ENCODE measurements at regions not wholly inside any gene's neighbourhood (a gene's known extent, or its start where the extent isn't known, plus 50 kb on each side); places are given as distances from the start of the nearest gene placed in this dataset.

DNA sequence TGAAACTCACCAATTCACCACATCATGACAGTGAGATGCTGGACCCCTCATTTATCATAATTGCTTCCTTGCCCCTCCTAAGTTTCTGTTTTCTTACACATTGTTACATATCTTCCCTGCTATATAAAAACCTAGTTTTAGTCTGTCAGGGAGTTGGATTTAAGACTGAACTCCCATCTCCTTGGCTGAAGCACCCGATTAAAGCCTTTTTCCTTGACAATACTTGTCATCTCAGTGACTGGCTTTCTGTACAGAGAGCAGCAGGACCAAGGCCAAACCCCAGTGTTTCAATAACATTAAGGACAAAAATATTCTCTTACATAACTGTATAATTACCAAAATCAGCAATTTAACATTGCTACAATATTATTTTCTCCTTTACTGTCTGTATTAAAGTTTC lies 928.4 kb downstream of the TMTC2 start:
- H3K4me1 ChIP-seq (replicated peaks in 1 of 2) = no peaks in the 10 kb centered on the region
- no peak overlapping the region for H3K4me3 ChIP-seq
- WGBS, 4 donors = 60 to 71% (median 67%) methylated on average over 1 of the region's 1 CpG

DNA sequence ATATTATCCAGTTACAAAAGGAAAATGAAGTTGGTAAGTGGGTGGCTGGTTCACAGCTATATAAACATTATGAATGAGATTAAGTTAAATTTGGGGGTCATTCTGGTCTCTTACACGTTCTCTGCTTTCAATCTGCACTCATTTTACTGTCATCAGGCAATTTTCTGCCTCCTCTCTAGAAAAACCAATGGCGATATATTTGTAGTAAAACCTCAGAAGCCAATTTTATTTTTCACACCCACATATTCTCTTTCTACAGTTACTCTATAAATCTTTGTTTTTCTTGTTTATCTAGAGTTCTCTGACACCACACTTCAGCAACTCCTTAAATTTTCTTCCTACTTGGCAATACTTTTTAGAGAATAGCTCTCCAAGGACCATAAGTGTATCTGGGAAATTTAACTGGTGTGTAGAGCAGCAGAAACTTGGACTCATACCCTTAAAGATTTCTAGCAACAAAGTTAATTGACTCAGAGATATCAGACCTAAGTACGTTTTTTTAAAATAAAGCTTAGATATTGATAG lies 926.9 kb downstream of the TMTC2 start:
- intact Hi-C loops (cut with DNase I) = no loop called here
- Histone ChIP-seq H3K36me3 (replicated peaks in 1 of 2) (no peaks in the 10 kb centered on the region), H3K27ac (no peak overlapping the region), H3K27me3 (no peaks in the 10 kb centered on the region), H3K4me3 (no peak overlapping the region), H3K4me1 (replicated peaks in 1 of 2) (no peaks in the 10 kb centered on the region), H3K9me3 (replicated peaks in 1 of 3) (no peaks in the 10 kb centered on the region)
- no peak for DNase-seq
- no peak for TF ChIP-seq POLR2A (IDR thresholded peaks at IDR 0.05)
- TF ChIP-seq, protein P1, sequence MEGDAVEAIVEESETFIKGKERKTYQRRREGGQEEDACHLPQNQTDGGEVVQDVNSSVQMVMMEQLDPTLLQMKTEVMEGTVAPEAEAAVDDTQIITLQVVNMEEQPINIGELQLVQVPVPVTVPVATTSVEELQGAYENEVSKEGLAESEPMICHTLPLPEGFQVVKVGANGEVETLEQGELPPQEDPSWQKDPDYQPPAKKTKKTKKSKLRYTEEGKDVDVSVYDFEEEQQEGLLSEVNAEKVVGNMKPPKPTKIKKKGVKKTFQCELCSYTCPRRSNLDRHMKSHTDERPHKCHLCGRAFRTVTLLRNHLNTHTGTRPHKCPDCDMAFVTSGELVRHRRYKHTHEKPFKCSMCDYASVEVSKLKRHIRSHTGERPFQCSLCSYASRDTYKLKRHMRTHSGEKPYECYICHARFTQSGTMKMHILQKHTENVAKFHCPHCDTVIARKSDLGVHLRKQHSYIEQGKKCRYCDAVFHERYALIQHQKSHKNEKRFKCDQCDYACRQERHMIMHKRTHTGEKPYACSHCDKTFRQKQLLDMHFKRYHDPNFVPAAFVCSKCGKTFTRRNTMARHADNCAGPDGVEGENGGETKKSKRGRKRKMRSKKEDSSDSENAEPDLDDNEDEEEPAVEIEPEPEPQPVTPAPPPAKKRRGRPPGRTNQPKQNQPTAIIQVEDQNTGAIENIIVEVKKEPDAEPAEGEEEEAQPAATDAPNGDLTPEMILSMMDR (IDR thresholded peaks at IDR 0.05) = no peak
- WGBS, 4 donors = 22 to 38% (median 32%) methylated on average over 3 of the region's 3 CpGs

More for the DNA sequence above, 928.4 kb downstream of the TMTC2 start:
- TF ChIP-seq POLR2A (IDR thresholded peaks at IDR 0.05) = no peak
- TF ChIP-seq, protein P1 (IDR thresholded peaks at IDR 0.05) = no peak
- Histone ChIP-seq H3K36me3 (replicated peaks in 1 of 2) (no peaks in the 10 kb centered on the region), H3K9me3 (replicated peaks in 1 of 3) (no peaks in the 10 kb centered on the region), H3K27me3 (no peaks in the 10 kb centered on the region), H3K27ac (no peak overlapping the region)
- no peak for DNase-seq
- intact Hi-C loops (cut with DNase I) = no loop called here

DNA sequence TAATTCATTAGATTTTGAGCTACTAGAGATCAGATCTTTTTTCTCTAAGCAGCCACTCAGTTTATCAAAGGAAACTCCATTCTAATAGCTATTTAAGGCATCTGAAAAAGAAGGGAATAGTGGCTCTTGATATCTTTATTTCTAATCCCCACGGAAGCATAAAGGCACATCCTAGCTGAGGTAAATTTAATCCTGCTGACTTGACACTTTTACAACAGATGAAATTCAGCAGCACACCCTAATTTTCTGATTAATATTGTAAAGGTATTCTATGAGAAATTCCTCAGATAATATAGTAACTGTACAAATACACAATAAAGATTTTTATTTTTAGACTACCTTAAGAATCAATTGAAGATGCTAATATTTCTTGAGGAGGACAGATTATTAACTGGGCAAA lies 916.4 kb downstream of the TMTC2 start:
- WGBS, 4 donors = 78 to 87% (median 82%) methylated on average over 1 of the region's 1 CpG
- intact Hi-C loops (cut with DNase I) = no loop called here
- no peak for DNase-seq
- Histone ChIP-seq H3K4me1 (replicated peaks in 1 of 2) (no peaks in the 10 kb centered on the region), H3K36me3 (replicated peaks in 1 of 2) (no peaks in the 10 kb centered on the region), H3K4me3 (no peak overlapping the region), H3K27ac (no peak overlapping the region), H3K9me3 (replicated peaks in 1 of 3) (peaks cover 0 to 8% (median 0%) of the 10 kb centered on the region in 3 donors), H3K27me3 (no peaks in the 10 kb centered on the region)
- no peak for TF ChIP-seq POLR2A (IDR thresholded peaks at IDR 0.05)
- TF ChIP-seq, protein P1 (IDR thresholded peaks at IDR 0.05) = no peak

DNA sequence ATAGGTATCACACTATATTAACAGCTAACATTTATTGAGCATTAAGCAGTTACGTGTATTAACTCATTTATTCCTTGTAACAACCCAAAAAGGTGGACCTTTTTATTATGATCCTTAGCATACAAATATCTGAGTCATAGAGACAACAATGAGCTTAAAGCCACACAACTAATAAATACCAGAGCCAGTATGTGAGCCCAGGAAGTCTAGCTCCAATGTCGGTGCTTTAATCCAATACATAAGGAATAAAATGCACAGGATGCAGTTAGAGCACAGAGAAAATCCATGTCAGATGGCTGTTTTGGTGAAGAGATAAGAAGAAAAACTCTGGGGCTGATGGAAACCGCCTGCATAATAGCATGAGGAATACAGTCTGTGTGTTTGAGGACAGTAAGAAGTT lies 888.6 kb downstream of the TMTC2 start:
- DNase-seq = no peak
- Histone ChIP-seq H3K36me3 (replicated peaks in 1 of 2) (no peaks in the 10 kb centered on the region), H3K27me3 (no peaks in the 10 kb centered on the region), H3K4me1 (replicated peaks in 1 of 2) (no peaks in the 10 kb centered on the region), H3K27ac (no peak overlapping the region), H3K4me3 (no peak overlapping the region), H3K9me3 (replicated peaks in 1 of 3) (no peaks in the 10 kb centered on the region)
- WGBS, 4 donors = 61 to 74% (median 72%) methylated on average over 3 of the region's 3 CpGs
- TF ChIP-seq, protein P1 (IDR thresholded peaks at IDR 0.05) = no peak
- no peak for TF ChIP-seq POLR2A (IDR thresholded peaks at IDR 0.05)
- intact Hi-C loops (cut with DNase I) = no loop called here

Data from adrenal gland (tissue), 9 donors.